ENCODE measurements at regions not wholly inside any gene's neighbourhood (a gene's known extent, or its start where the extent isn't known, plus 50 kb on each side); places are given as distances from the start of the nearest gene placed in this dataset.

DNA sequence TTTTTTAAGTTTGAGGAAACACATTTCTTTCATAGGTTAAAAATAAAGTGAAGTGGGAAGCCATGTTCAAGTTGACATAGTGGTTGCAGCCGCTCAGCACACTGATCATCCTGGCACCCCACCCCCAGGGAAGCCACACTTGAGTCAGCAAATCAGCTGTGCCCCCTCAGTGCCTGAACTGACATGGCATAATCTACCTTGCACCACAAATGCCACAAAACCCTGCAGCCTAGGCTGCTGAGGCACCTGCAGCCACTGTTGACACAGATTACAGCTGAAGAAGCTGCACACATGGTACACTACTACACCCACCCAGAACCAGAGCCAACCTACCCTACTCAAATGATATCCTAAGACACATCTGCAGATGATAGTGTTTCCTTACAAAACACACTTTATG is 77.5 kb upstream of the RIMS1 start:
- TF ChIP-seq, protein P1, sequence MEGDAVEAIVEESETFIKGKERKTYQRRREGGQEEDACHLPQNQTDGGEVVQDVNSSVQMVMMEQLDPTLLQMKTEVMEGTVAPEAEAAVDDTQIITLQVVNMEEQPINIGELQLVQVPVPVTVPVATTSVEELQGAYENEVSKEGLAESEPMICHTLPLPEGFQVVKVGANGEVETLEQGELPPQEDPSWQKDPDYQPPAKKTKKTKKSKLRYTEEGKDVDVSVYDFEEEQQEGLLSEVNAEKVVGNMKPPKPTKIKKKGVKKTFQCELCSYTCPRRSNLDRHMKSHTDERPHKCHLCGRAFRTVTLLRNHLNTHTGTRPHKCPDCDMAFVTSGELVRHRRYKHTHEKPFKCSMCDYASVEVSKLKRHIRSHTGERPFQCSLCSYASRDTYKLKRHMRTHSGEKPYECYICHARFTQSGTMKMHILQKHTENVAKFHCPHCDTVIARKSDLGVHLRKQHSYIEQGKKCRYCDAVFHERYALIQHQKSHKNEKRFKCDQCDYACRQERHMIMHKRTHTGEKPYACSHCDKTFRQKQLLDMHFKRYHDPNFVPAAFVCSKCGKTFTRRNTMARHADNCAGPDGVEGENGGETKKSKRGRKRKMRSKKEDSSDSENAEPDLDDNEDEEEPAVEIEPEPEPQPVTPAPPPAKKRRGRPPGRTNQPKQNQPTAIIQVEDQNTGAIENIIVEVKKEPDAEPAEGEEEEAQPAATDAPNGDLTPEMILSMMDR (IDR thresholded peaks at IDR 0.05) = no peak
- TF ChIP-seq POLR2A (IDR thresholded peaks at IDR 0.05) = no peak

All from testis (tissue), 2 donors.